Caco-2 (cell line): ENCODE measurements at regions not wholly inside any gene's neighbourhood (a gene's known extent, or its start where the extent isn't known, plus 50 kb on each side); places are given as distances from the start of the nearest gene placed in this dataset.

Source experiments
- BruUV-seq: library from RNA; stranded (reverse); fragments of 400-500 nt; replicated peaks from 2 replicates; lab custom pipeline; 2021; lab: Mats Ljungman, UMichigan
- CTCF ChIA-PET: fragments of 300-600 bp; sonication (Branson Sonifier 250); formaldehyde crosslinking; loops from one replicate; lab custom pipeline; 2022; ENCODE audit warnings: antibody characterized with exemption; lab: Charles Lee
- POLR2A ChIA-PET: fragments of 300-600 bp; sonication (Branson Sonifier 250); formaldehyde crosslinking; loops from one replicate; lab custom pipeline; 2022; ENCODE audit warnings: antibody characterized with exemption; lab: Charles Lee
- DNase-seq, 2 experiments: peaks; one replicate each; pipeline versions ENCODE4 v3.0.0 to v3.0.0-alpha.2; 2020 to 2022
- H3K27me3 ChIP-seq: replicated peaks from 2 replicates; pipeline ENCODE4 v1.6.0; 2011; ENCODE audit warnings: low read length; ENCODE audit not compliant: control insufficient read depth, insufficient read depth
- H3K36me3 ChIP-seq: 2 replicates; pipeline ENCODE4 v1.5.1; 2011; ENCODE audit warnings: low read length; ENCODE audit not compliant: control insufficient read depth, insufficient read depth
- H3K4me1 ChIP-seq: fragments of 250-450 bp; sonication (Bioruptor Pico); 2 replicates; pipeline ENCODE4 v1.5.1; 2020; ENCODE audit warnings: mild to moderate bottlenecking
- H3K4me3 ChIP-seq: 2 replicates; pipeline ENCODE4 v1.5.1; 2011; ENCODE audit warnings: low read depth, mild to moderate bottlenecking, control low read depth, low read length
- H3K9me3 ChIP-seq: fragments of 250-450 bp; sonication (Bioruptor Pico); 2 replicates; pipeline ENCODE4 v1.5.1; 2020; ENCODE audit warnings: mild to moderate bottlenecking, moderate library complexity
- H3K27ac Mint-ChIP-seq: one replicate; pipeline ENCODE4 v1.8.0; 2022; ENCODE audit warnings: mixed read lengths; ENCODE audit not compliant: unreplicated experiment
- H3K27me3 Mint-ChIP-seq: one replicate; pipeline ENCODE4 v1.8.0; 2022; ENCODE audit warnings: mixed read lengths; ENCODE audit not compliant: insufficient read depth, unreplicated experiment
- H3K36me3 Mint-ChIP-seq: one replicate; pipeline ENCODE4 v1.8.0; 2022; ENCODE audit warnings: mild to moderate bottlenecking, mixed read lengths; ENCODE audit not compliant: insufficient read depth, unreplicated experiment
- H3K4me1 Mint-ChIP-seq: one replicate; pipeline ENCODE4 v1.8.0; 2022; ENCODE audit warnings: low read depth, mixed read lengths; ENCODE audit not compliant: unreplicated experiment
- H3K4me3 Mint-ChIP-seq: one replicate; pipeline ENCODE4 v1.8.0; 2022; ENCODE audit warnings: mild to moderate bottlenecking, moderate library complexity, mixed read lengths; ENCODE audit not compliant: unreplicated experiment
- H3K9me3 Mint-ChIP-seq: one replicate; pipeline ENCODE4 v1.8.0; 2022; ENCODE audit warnings: mixed read lengths; ENCODE audit not compliant: unreplicated experiment
- intact Hi-C: fragments of 100-400 bp; cut with micrococcal nuclease; formaldehyde crosslinking; loops from one replicate; pipeline ENCODE4 v1.10.0; 2022; ENCODE audit not compliant: unreplicated experiment
- TF ChIP-seq, protein P1 (sequence below), 2 experiments: fragments of 200-600 bp in 1 of 2; IDR thresholded peaks; 1 replicate in 1 of 2; 2 replicates in 1 of 2; pipeline versions ENCODE4 v1.5.1 to v1.8.0; 2011 to 2022; ENCODE audit warnings: antibody characterized with exemption in 1 of 2, control low read depth in 1 of 2, inconsistent platforms in 1 of 2, low read depth in 1 of 2, low read length in 1 of 2, mild to moderate bottlenecking in 1 of 2, moderate library complexity in 1 of 2; ENCODE audit not compliant: insufficient read depth in 1 of 2, severe bottlenecking in 1 of 2, unreplicated experiment in 1 of 2

GRCh38 chr15:62407216-62407615, 242.1 kb upstream of the C2CD4B start:
- intact Hi-C loops: no loop called here
- POLR2A ChIA-PET: no interaction called here
- H3K27ac Mint-ChIP-seq: no peak overlapping the region
- CTCF ChIA-PET: no interaction called here
- peaks cover 47% of the 10 kb centered on the region for H3K4me1 Mint-ChIP-seq
- Histone ChIP-seq H3K4me3 (no peak overlapping the region), H3K9me3 (no peaks in the 10 kb centered on the region), H3K4me1 (peaks cover 33% of the 10 kb centered on the region), H3K36me3 (no peaks in the 10 kb centered on the region; the same call in 1 of the 2 replicates), H3K27me3 (no peaks in the 10 kb centered on the region)
- no peak for DNase-seq
- H3K4me3 Mint-ChIP-seq: no peak overlapping the region
- no peaks in the 10 kb centered on the region for H3K27me3 Mint-ChIP-seq
- peaks cover 15% of the 10 kb centered on the region for H3K36me3 Mint-ChIP-seq
- H3K9me3 Mint-ChIP-seq: no peaks in the 10 kb centered on the region
- BruUV-seq: no TSS peak
- TF ChIP-seq, protein P1, sequence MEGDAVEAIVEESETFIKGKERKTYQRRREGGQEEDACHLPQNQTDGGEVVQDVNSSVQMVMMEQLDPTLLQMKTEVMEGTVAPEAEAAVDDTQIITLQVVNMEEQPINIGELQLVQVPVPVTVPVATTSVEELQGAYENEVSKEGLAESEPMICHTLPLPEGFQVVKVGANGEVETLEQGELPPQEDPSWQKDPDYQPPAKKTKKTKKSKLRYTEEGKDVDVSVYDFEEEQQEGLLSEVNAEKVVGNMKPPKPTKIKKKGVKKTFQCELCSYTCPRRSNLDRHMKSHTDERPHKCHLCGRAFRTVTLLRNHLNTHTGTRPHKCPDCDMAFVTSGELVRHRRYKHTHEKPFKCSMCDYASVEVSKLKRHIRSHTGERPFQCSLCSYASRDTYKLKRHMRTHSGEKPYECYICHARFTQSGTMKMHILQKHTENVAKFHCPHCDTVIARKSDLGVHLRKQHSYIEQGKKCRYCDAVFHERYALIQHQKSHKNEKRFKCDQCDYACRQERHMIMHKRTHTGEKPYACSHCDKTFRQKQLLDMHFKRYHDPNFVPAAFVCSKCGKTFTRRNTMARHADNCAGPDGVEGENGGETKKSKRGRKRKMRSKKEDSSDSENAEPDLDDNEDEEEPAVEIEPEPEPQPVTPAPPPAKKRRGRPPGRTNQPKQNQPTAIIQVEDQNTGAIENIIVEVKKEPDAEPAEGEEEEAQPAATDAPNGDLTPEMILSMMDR (IDR thresholded peaks at IDR 0.05; ENCODE audit: insufficient read depth in 1 of 2, low read depth in 1 of 2, low read length in 1 of 2, severe bottlenecking in 1 of 2, unreplicated experiment in 1 of 2): no peak

GRCh38 chr15:62407962-62408361, 242.9 kb upstream of the C2CD4B start:
- no TSS peak for BruUV-seq
- no peak for DNase-seq
- H3K4me1 Mint-ChIP-seq: peaks cover 48% of the 10 kb centered on the region
- ChIA-PET POLR2A (no interaction called here), CTCF (no interaction called here)
- H3K9me3 ChIP-seq: no peaks in the 10 kb centered on the region
- H3K9me3 Mint-ChIP-seq: no peaks in the 10 kb centered on the region
- intact Hi-C loops: no loop called here
- no peaks in the 10 kb centered on the region for H3K27me3 ChIP-seq
- no peak overlapping the region for H3K4me3 ChIP-seq
- no peak overlapping the region for H3K27ac Mint-ChIP-seq
- H3K4me3 Mint-ChIP-seq: no peak overlapping the region
- peaks cover 40% of the 10 kb centered on the region for H3K4me1 ChIP-seq
- TF ChIP-seq, protein P1 (IDR thresholded peaks at IDR 0.05; ENCODE audit: insufficient read depth in 1 of 2, low read depth in 1 of 2, low read length in 1 of 2, severe bottlenecking in 1 of 2, unreplicated experiment in 1 of 2): no peak
- H3K36me3 Mint-ChIP-seq: peaks cover 9% of the 10 kb centered on the region
- H3K27me3 Mint-ChIP-seq: no peaks in the 10 kb centered on the region
- no peaks in the 10 kb centered on the region; the same call in 1 of the 2 replicates for H3K36me3 ChIP-seq

DNA sequence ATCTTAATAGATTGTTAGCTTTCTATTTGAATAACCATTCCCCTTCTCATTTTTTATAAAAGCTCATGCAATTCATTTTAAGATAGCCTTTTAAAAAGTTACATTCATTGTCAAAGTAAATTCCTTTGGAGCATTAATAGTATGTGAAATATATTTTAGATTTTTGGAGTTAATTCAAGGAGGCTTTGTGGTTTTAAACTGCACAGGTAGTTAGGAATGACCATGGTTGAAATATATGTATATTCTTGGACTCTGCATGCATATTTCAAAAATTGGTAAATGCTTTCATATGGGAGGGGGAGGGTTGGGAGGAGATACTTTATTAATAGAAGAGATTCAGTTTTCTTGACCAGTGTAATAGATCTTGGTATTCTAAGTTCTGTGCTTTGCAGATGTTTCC, 244.4 kb upstream of the C2CD4B start:
- Mint-ChIP-seq H3K4me1 (peaks cover 37% of the 10 kb centered on the region), H3K9me3 (no peaks in the 10 kb centered on the region), H3K36me3 (no peaks in the 10 kb centered on the region), H3K4me3 (no peak overlapping the region), H3K27me3 (no peaks in the 10 kb centered on the region), H3K27ac (no peak overlapping the region)
- no peak overlapping the region for H3K4me3 ChIP-seq
- no peaks in the 10 kb centered on the region for H3K9me3 ChIP-seq
- peaks cover 46% of the 10 kb centered on the region for H3K4me1 ChIP-seq
- ChIA-PET POLR2A (no interaction called here), CTCF (interaction anchor here (0.7 kb wide), 1 partner anchor 292 kb away, joined by 3 read pairs; no protein-coding TSS in a partner anchor)
- TF ChIP-seq, protein P1 (IDR thresholded peaks at IDR 0.05; ENCODE audit: insufficient read depth in 1 of 2, low read depth in 1 of 2, low read length in 1 of 2, severe bottlenecking in 1 of 2, unreplicated experiment in 1 of 2): no peak
- intact Hi-C loops: no loop called here
- no TSS peak for BruUV-seq
- no peaks in the 10 kb centered on the region; the same call in 1 of the 2 replicates for H3K36me3 ChIP-seq
- no peaks in the 10 kb centered on the region for H3K27me3 ChIP-seq
- DNase-seq: no peak
